ENCODE measurements at regions not wholly inside any gene's neighbourhood (a gene's known extent, or its start where the extent isn't known, plus 50 kb on each side); places are given as distances from the start of the nearest gene placed in this dataset.

DNA sequence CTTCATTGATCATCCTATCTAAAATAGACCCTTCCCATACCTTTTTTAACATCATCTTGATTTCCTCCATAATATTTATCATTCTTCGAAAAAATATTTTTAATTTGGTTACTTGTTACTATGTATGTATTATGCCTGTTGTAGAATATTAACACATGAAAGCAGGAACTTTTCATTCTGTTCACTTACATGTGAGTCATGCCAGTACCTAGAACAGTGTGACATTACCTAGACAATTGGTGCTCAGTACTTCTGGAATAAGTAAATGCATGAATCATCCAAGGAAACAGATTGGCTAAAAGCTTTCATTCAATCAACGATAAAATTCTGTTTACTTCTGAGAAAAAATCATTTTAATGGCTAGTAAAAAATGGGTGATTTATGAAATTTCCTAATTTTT lies 76.4 kb downstream of the CXXC4 start:
- no peak for DNase-seq
- intact Hi-C loops (cut with DNase I), result no loop called here

- intact Hi-C loops (cut with DNase I), result no loop called here
- no peak for DNase-seq
Observed at GRCh38 chr4:104417357-104417882, 77.3 kb downstream of the CXXC4 start.

DNA sequence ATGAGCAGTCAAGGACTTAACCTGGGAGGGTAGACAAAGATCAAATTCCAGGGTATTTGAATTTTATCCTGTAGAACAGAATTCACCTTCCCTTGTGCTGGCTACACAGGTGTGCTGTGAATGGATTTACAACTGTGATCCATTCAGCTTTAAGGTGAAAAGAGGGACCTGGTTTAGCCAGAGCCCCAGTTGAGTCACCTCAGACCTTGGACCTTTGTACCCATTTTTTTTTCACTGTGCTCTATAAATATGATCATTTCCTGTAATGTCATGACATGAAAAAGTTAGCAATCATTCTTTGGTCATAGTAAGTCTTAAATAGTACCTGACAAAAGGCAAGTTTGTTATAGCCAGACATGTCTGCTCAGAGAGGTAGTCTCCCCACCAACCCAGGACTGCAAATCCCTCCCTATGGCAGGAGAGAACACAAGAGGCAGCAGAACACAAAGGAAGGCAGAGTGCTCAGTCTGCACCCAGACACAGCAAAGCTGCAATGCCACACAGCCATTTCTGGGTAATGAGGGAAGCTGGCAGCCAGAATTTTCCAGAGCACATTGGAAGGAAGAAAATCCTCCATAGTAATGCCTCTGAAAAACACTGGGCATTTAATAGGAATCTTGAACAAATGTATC lies 77.9 kb downstream of the CXXC4 start:
- DNase-seq, result no peak
- intact Hi-C loops (cut with DNase I), result no loop called here

GRCh38 chr4:104413487-104413886 lies 81.2 kb downstream of the CXXC4 start:
- DNase-seq, result no peak
- intact Hi-C loops (cut with DNase I), result no loop called here

DNA sequence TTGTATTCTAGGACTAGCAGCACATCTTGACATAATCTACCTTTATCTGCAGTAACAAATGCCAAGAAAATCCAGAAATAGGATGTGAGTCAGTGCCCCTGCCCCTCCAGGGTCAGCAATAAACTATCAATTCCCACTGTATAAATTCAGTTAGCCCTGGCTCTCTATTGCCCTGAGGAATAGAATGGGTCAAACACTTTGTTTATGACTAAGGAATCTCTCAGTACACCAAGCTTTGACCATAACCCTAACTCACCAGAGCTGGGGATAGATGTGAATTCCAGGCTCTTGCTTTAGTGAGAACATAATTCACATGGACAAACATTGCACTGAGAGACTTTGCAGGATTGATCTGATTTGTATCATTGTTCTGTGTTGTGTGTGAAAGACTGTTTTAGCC lies 82.3 kb downstream of the CXXC4 start:
- DNase-seq, result no peak
- intact Hi-C loops (cut with DNase I), result no loop called here

GRCh38 chr4:104411502-104411901 lies 83.2 kb downstream of the CXXC4 start:
- intact Hi-C loops (cut with DNase I), result no loop called here
- no peak for DNase-seq

- DNase-seq, result no peak
- intact Hi-C loops (cut with DNase I), result no loop called here
Observed at GRCh38 chr4:104408878-104409277, 85.8 kb downstream of the CXXC4 start.

DNA sequence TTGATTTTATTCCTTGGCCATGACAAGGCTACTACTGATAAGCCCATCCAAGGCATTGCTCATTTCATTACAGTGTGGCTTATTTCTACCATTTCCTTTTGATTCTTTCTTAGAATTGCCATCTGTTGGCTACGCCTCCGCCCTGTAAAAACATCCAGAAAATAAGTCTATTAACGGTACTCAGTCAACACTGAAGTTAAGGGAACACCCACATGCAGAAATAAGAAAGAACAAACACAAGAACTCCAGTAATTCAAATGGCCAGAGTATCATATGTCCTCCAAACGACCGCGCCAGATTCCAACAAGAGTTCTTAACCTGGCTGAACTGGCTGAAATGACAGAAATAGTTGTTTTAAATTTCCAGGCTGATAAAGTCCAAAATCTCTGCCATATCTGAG lies 90.3 kb downstream of the CXXC4 start:
- DNase-seq, result no peak
- intact Hi-C loops (cut with DNase I), result no loop called here

DNA sequence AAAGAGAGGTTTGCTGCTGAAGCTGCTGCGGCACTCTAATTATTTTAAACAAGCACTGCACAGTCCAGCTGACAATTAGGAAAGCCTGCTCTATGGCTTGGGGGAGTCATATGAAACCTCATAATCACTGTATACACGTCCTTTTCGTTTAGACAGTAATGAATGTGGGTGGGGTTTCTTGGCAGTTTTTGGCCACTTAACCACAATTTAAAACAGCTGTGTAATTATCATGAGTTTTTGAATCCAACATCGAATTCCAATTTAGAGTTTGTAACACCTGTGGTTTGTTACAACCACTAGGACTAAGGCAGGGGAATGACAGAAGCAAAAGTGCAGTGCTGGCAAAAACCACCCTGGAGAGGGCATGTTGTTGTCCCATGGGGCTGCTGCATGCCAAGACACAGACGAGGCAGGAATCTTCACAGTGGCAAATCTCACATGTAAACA lies 99.5 kb downstream of the CXXC4 start:
- peak in 23 of 42 donors; percentile 5 to 53 (median 25) for DNase-seq
- intact Hi-C loops (cut with DNase I), result no loop called here

GRCh38 chr4:104394406-104395167 lies 100.1 kb downstream of the CXXC4 start:
- DNase-seq, result peak; percentile 36 to 87 (median 70)
- intact Hi-C loops (cut with DNase I), result no loop called here

GRCh38 chr4:104393655-104394324 lies 100.9 kb downstream of the CXXC4 start:
- peak in 1 of 42 donors; percentile 6 for DNase-seq
- intact Hi-C loops (cut with DNase I), result no loop called here

DNA sequence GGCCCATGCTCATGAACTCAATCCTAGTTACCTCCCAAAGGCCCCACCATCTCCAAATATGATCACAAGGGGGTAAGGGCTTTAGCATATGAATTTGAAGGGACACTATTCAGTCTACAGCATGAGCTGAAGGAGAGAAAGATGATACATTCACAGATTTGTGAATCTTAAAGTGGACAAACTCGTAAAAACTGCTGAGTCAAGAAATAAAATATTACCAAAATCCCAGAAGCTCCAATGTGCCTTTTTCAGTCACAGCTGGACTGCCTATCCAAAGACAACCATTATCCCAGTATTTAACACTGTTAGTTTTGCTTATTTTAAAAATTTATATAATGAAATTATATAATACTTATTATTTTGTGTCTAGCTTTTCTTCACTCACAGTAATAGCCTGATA lies 109.0 kb downstream of the CXXC4 start:
- no peak for DNase-seq
- intact Hi-C loops (cut with DNase I), result no loop called here

- intact Hi-C loops (cut with DNase I), result no loop called here
- peak in 23 of 42 donors; percentile 4 to 77 (median 19) for DNase-seq
Observed at GRCh38 chr4:104382961-104383360, 111.7 kb downstream of the CXXC4 start.

GRCh38 chr4:104381729-104382128 lies 113.0 kb downstream of the CXXC4 start:
- intact Hi-C loops (cut with DNase I), result no loop called here
- DNase-seq, result no peak

DNA sequence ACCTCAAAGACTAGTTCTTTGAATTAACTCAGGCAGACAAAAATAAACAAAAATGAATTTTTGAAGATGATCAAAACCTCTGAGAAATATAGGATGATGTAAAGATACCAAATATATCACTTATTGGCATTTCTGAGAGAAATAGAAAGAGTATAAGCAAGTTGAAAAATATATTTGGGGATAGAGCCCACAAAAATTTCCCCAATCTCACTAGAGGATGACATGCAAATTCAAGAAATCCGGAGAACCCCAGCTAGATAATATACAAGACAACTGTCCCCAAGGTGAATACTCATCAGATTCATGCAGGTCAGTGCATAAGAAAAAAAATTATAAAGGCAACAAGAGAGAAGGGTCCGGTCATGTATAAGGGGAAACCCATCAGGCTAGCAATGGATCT lies 129.1 kb downstream of the CXXC4 start:
- intact Hi-C loops (cut with DNase I), result no loop called here
- no peak for DNase-seq

DNA sequence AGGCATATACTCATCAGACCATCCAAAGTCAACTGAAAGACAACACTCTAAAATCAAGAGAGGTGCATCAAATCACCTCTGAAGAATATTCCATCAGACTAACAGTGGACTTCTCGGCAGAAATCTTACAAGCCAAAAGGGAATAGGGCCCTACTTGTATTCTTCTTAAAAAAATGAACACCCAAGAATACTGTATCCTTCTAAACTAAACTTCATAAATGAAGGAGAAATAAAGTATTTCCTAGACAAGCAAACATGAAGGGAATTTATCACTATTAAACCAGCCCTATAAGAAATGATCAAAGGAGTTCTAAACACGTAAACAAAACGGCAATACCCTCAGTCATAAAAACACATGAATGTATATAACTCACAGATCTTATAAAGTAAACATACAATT lies 141.2 kb downstream of the CXXC4 start:
- intact Hi-C loops (cut with DNase I), result no loop called here
- DNase-seq, result no peak

DNA sequence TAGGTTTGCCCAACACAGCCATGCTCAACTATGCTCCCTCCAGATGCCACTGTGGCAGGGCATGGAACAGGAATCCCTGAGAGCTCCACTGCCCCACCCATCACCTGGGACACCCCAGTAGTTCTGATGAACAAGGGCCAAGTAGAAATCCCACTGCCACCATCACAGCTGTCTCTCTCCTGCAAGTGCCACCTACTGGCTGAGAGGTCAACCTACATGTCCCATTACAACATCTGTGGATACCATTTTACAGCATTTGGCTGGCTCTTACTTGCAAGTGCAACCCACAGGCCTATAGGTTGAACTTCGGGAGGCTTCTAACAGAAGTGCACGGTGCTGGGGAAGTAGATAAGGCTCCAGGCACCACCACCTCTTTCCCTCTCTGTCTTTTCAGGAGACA lies 142.5 kb downstream of the CXXC4 start:
- DNase-seq, result no peak
- intact Hi-C loops (cut with DNase I), result no loop called here

DNA sequence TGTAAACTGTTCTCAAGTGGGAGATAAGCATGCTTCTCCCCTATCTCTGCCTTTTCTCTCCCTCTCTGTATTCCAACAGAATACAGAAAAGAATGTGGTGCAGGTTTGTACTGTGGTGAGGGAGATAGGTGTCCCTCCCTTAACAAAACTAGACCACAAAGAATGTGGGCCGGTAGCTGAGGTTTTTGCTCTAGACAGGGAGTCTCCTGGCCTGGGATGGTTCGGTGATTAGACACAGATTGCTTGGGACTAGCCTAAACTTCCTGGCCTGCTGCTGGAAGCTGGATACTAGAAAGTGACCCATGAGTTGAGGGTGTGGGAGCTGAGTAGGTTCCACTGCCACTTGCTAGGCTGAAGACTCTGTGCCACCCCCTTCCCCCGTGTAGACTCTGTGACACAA lies 143.0 kb downstream of the CXXC4 start:
- intact Hi-C loops (cut with DNase I), result no loop called here
- no peak for DNase-seq

- intact Hi-C loops (cut with DNase I), result no loop called here
- DNase-seq, result no peak
Observed at GRCh38 chr4:104345598-104346242, 149.0 kb downstream of the CXXC4 start.

Data from head of caudate nucleus (tissue), 42 donors.